Neural cell (in vitro differentiated cells): ENCODE measurements at regions not wholly inside any gene's neighbourhood (a gene's known extent, or its start where the extent isn't known, plus 50 kb on each side); places are given as distances from the start of the nearest gene placed in this dataset.

Experiments used
- H2AFZ ChIP-seq: fragments of 200-600, 300-800 bp; sonication (generic), shearing (Covaris generic); 2 replicates; pipeline ENCODE4 v1.6.0; 2014; ENCODE audit warnings: low read depth, mild to moderate bottlenecking, antibody characterized with exemption, low read length, moderate library complexity
- H3F3A ChIP-seq: fragments of 200-600 bp; shearing (Covaris generic); 2 replicates; pipeline ENCODE4 v1.6.1; 2016; ENCODE audit warnings: mild to moderate bottlenecking, moderate library complexity, mixed read lengths, antibody characterized with exemption, low read length; ENCODE audit not compliant: insufficient read depth, poor library complexity, severe bottlenecking
- H3K27ac ChIP-seq: fragments of 200-600, 300-800 bp; sonication (generic), shearing (Covaris generic); 2 replicates; pipeline ENCODE4 v1.5.1; 2014; ENCODE audit warnings: mild to moderate bottlenecking, low read length, moderate library complexity
- H3K27me3 ChIP-seq: fragments of 300-800, 200-600 bp; sonication (generic), shearing (Covaris generic); 2 replicates; pipeline ENCODE4 v1.6.0; 2014; ENCODE audit warnings: mild to moderate bottlenecking, low read depth, low read length, moderate library complexity; ENCODE audit not compliant: insufficient read depth
- H3K36me3 ChIP-seq: fragments of 300-800, 200-600 bp; sonication (generic), shearing (Covaris generic); 2 replicates; pipeline ENCODE4 v1.5.1; 2014; ENCODE audit warnings: mild to moderate bottlenecking, antibody characterized with exemption, low read length, moderate library complexity; ENCODE audit not compliant: insufficient read depth
- H3K4me2 ChIP-seq: fragments of 300-800, 200-600 bp; sonication (generic), shearing (Covaris generic); 2 replicates; pipeline ENCODE4 v1.6.0; 2014; ENCODE audit warnings: mild to moderate bottlenecking, low read length
- H3K4me3 ChIP-seq: fragments of 300-800, 200-600 bp; sonication (generic), shearing (Covaris generic); 2 replicates; pipeline ENCODE4 v1.5.1; 2014; ENCODE audit warnings: mild to moderate bottlenecking, low read length, moderate library complexity
- H3K79me2 ChIP-seq: fragments of 200-600 bp; shearing (Covaris generic); replicated peaks from 2 replicates; pipeline ENCODE4 v1.6.0; 2014; ENCODE audit warnings: mild to moderate bottlenecking, low read length, moderate library complexity; ENCODE audit not compliant: insufficient read depth
- H3K9ac ChIP-seq: fragments of 300-800, 200-600 bp; sonication (generic), shearing (Covaris generic); 2 replicates; pipeline ENCODE4 v1.6.1; 2016; ENCODE audit warnings: mild to moderate bottlenecking, low read length, mixed read lengths
- H3K9me2 ChIP-seq: fragments of 200-600 bp; shearing (Covaris generic); 2 replicates; pipeline ENCODE4 v1.6.1; 2016; ENCODE audit warnings: mild to moderate bottlenecking, low read length, mixed read lengths; ENCODE audit not compliant: insufficient read depth
- H3K9me3 ChIP-seq: fragments of 200-600, 300-800 bp; sonication (generic), shearing (Covaris generic); 2 replicates; pipeline ENCODE4 v1.6.1; 2016; ENCODE audit warnings: mild to moderate bottlenecking, mixed run types, low read length, moderate library complexity, mixed read lengths
- H4K20me1 ChIP-seq: fragments of 200-600 bp; shearing (Covaris generic); 2 replicates; pipeline ENCODE4 v1.6.1; 2016; ENCODE audit warnings: mild to moderate bottlenecking, mixed run types; ENCODE audit not compliant: insufficient read depth
- CTCF ChIP-seq: fragments of 450-650 bp; IDR thresholded peaks from 2 replicates; pipeline ENCODE4 v1.5.1; 2014; ENCODE audit warnings: antibody characterized with exemption, mild to moderate bottlenecking, moderate library complexity; ENCODE audit not compliant: poor library complexity, severe bottlenecking
- EP300 ChIP-seq: fragments of 450-650 bp; conservative IDR thresholded peaks from 2 replicates; pipeline ENCODE4 v1.6.1; 2014; ENCODE audit warnings: antibody characterized with exemption, mild to moderate bottlenecking, moderate library complexity; ENCODE audit not compliant: poor library complexity, severe bottlenecking
- EZH2 ChIP-seq: fragments of 200-600, 300-800 bp; shearing (Covaris generic), sonication (generic); IDR thresholded peaks from 2 replicates; pipeline ENCODE4 v1.6.1; 2014; ENCODE audit warnings: antibody characterized with exemption, low read length, borderline replicate concordance, mild to moderate bottlenecking; ENCODE audit not compliant: insufficient read depth, poor library complexity, severe bottlenecking
- MXI1 ChIP-seq: fragments of 450-650 bp; conservative IDR thresholded peaks from 2 replicates; pipeline ENCODE4 v1.6.1; 2014; ENCODE audit warnings: antibody characterized with exemption, mild to moderate bottlenecking; ENCODE audit not compliant: poor library complexity, severe bottlenecking
- POLR2AphosphoS5 ChIP-seq: IDR thresholded peaks from 2 replicates; pipeline ENCODE4 v1.6.1; 2012
- RAD21 ChIP-seq: fragments of 450-650 bp; conservative IDR thresholded peaks from 2 replicates; pipeline ENCODE4 v1.6.1; 2014; ENCODE audit warnings: antibody characterized with exemption, mild to moderate bottlenecking, moderate library complexity
- REST ChIP-seq: IDR thresholded peaks from 2 replicates; pipeline ENCODE4 v1.6.1; 2012; ENCODE audit warnings: borderline replicate concordance
- SMC3 ChIP-seq: fragments of 450-650 bp; conservative IDR thresholded peaks from 2 replicates; pipeline ENCODE4 v1.6.1; 2014; ENCODE audit warnings: antibody characterized with exemption, mild to moderate bottlenecking, moderate library complexity; ENCODE audit not compliant: poor library complexity
- TAF1 ChIP-seq: IDR thresholded peaks from 2 replicates; pipeline ENCODE4 v1.6.1; 2012; ENCODE audit warnings: low read depth

- Histone ChIP-seq H4K20me1 (no peaks in the 10 kb centered on the region), H3K9me3 (no peaks in the 10 kb centered on the region), H3K79me2 (no peaks in the 10 kb centered on the region), H3K4me3 (no peak overlapping the region), H3K36me3 (no peaks in the 10 kb centered on the region), H3K27ac (no peak overlapping the region), H3K27me3 (no peaks in the 10 kb centered on the region), H2AFZ (no peak overlapping the region), H3K9me2 (no peaks in the 10 kb centered on the region), H3K4me2 (no peak overlapping the region), H3F3A (no peaks in the 10 kb centered on the region), H3K9ac (no peak overlapping the region)
- TF ChIP-seq SMC3 (no peak), POLR2AphosphoS5 (no peak), RAD21 (no peak), REST (no peak), CTCF (no peak), MXI1 (no peak), EP300 (no peak), EZH2 (no peak), TAF1 (no peak)
These were observed 127.6 kb upstream of the TFAP2D start for GRCh38 chr6:50585441-50586330.

GRCh38 chr6:50586331-50586675 lies 127.0 kb upstream of the TFAP2D start:
- Histone ChIP-seq H3K79me2 (no peaks in the 10 kb centered on the region), H3K27ac (no peak overlapping the region), H3K27me3 (no peaks in the 10 kb centered on the region), H3K9me3 (no peaks in the 10 kb centered on the region), H4K20me1 (no peaks in the 10 kb centered on the region), H3K4me2 (no peak overlapping the region), H3K4me3 (no peak overlapping the region), H3F3A (no peaks in the 10 kb centered on the region), H3K9ac (no peak overlapping the region), H3K9me2 (no peaks in the 10 kb centered on the region), H3K36me3 (no peaks in the 10 kb centered on the region), H2AFZ (no peak overlapping the region)
- no peak for TF ChIP-seq RAD21
- no peak for TF ChIP-seq MXI1
- TF ChIP-seq EP300, result no peak
- no peak for TF ChIP-seq TAF1
- TF ChIP-seq SMC3, result no peak
- TF ChIP-seq CTCF, result no peak
- no peak for TF ChIP-seq EZH2
- TF ChIP-seq POLR2AphosphoS5, result no peak
